Mesendoderm (in vitro differentiated cells): ENCODE measurements at regions not wholly inside any gene's neighbourhood (a gene's known extent, or its start where the extent isn't known, plus 50 kb on each side); places are given as distances from the start of the nearest gene placed in this dataset.
"Not testable (repeated sequence)": the region's sequence is repeated elsewhere in the genome, so short reads cannot be mapped to it uniquely, and the experiment has no call there.

ENCODE experiments used
- DNase-seq: peaks from one replicate; pipeline ENCODE4 v3.0.0; 2013
- H2AK5ac ChIP-seq: 2 replicates; pipeline ENCODE4 v1.6.1; 2013; ENCODE audit warnings: low read length, inconsistent platforms
- H2BK120ac ChIP-seq: 2 replicates; pipeline ENCODE4 v1.6.1; 2013; ENCODE audit warnings: low read depth, mild to moderate bottlenecking, low read length, moderate library complexity, mixed read lengths
- H2BK15ac ChIP-seq: replicated peaks from 2 replicates; pipeline ENCODE4 v1.6.1; 2013; ENCODE audit warnings: low read depth, mild to moderate bottlenecking, moderate library complexity
- H2BK5ac ChIP-seq: 2 replicates; pipeline ENCODE4 v1.6.1; 2013; ENCODE audit warnings: low read length, inconsistent platforms
- H3K18ac ChIP-seq: 2 replicates; pipeline ENCODE4 v1.6.1; 2013; ENCODE audit warnings: mild to moderate bottlenecking, low read length, mixed read lengths
- H3K23ac ChIP-seq: one replicate; pipeline ENCODE4 v1.6.1; 2013; ENCODE audit warnings: low read length
- H3K27ac ChIP-seq: 2 replicates; pipeline ENCODE4 v1.5.1; 2013; ENCODE audit warnings: low read depth, mild to moderate bottlenecking, inconsistent platforms, low read length, moderate library complexity
- H3K27me3 ChIP-seq: 2 replicates; pipeline ENCODE4 v1.6.1; 2013; ENCODE audit warnings: low read length, control low read depth, mild to moderate bottlenecking, inconsistent platforms; ENCODE audit not compliant: insufficient read depth, poor library complexity
- H3K36me3 ChIP-seq: 2 replicates; pipeline ENCODE4 v1.6.1; 2013; ENCODE audit warnings: low read length, inconsistent platforms; ENCODE audit not compliant: control insufficient read depth, insufficient read depth
- H3K4ac ChIP-seq: one replicate; pipeline ENCODE4 v1.6.1; 2013; ENCODE audit warnings: low read depth, mild to moderate bottlenecking, low read length, moderate library complexity
- H3K4me1 ChIP-seq: 2 replicates; pipeline ENCODE4 v1.6.1; 2013; ENCODE audit warnings: low read depth, low read length, inconsistent platforms; ENCODE audit not compliant: control insufficient read depth
- H3K4me2 ChIP-seq: 2 replicates; pipeline ENCODE4 v1.6.1; 2013; ENCODE audit warnings: low read length
- H3K4me3 ChIP-seq: 2 replicates; pipeline ENCODE4 v1.5.1; 2013; ENCODE audit warnings: mild to moderate bottlenecking, low read length
- H3K56ac ChIP-seq: one replicate; pipeline ENCODE4 v1.6.1; 2013; ENCODE audit warnings: low read length
- H3K79me1 ChIP-seq: 2 replicates; pipeline ENCODE4 v1.6.1; 2013; ENCODE audit warnings: low read length, inconsistent platforms
- H3K79me2 ChIP-seq: 2 replicates; pipeline ENCODE4 v1.6.1; 2013; ENCODE audit warnings: mild to moderate bottlenecking, low read length; ENCODE audit not compliant: control insufficient read depth, insufficient read depth
- H3K9ac ChIP-seq: 2 replicates; pipeline ENCODE4 v1.6.1; 2013; ENCODE audit warnings: low read length, inconsistent platforms
- H4K5ac ChIP-seq: one replicate; pipeline ENCODE4 v1.6.1; 2013; ENCODE audit warnings: low read length
- H4K8ac ChIP-seq: one replicate; pipeline ENCODE4 v1.6.1; 2013; ENCODE audit warnings: low read depth, mild to moderate bottlenecking, control low read depth, low read length, moderate library complexity
- WGBS: extraction: QIAGEN DNeasy Blood & Tissue Kit; methylation state at CpG from one replicate; pipeline ENCODE4 v1.1.7; 2013; ENCODE audit warnings: low lambda C conversion rate, missing lambda C conversion rate; ENCODE audit not compliant: insufficient coverage; ENCODE audit errors: extremely low coverage; 5-methylcytosine and 5-hydroxymethylcytosine counted together

DNA sequence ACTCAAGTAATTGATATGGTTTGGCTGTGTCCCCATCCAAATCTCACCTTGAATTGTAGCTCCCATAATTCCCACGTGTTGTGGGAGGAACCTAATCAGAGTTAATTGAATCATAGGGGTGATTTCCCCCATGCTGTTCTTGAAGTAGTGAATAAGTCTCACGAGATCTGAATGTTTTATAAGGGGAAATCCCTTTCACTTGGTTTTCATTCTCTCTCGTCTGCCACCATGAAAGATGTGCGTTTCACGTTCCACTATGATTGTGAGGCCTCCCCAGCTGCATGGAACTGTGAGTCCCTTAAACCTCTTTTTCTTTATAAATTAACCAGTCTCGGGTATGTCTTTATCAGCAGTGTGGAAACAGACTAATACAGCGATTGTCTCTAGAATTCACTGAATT, 135.4 kb downstream of the BACH1 start:
- H3K4me1 ChIP-seq, result peaks cover 5% of the 10 kb centered on the region
- no peak overlapping the region for H3K4me2 ChIP-seq
- no peaks in the 10 kb centered on the region for H3K79me1 ChIP-seq
- no peak overlapping the region for H3K4me3 ChIP-seq
- H2AK5ac ChIP-seq, result no peak overlapping the region
- no peak overlapping the region for H3K56ac ChIP-seq
- no peak overlapping the region for H3K23ac ChIP-seq
- no peaks in the 10 kb centered on the region for H3K36me3 ChIP-seq
- no peak overlapping the region for H3K9ac ChIP-seq
- no peak overlapping the region for H3K4ac ChIP-seq
- H2BK5ac ChIP-seq, result no peak overlapping the region
- WGBS, result no CpG with 5 or more reads among the region's 7 CpGs
- H3K18ac ChIP-seq, result no peak overlapping the region
- no peaks in the 10 kb centered on the region for H3K79me2 ChIP-seq
- H3K27ac ChIP-seq, result no peak overlapping the region
- H2BK15ac ChIP-seq, result no peak overlapping the region
- H3K27me3 ChIP-seq, result no peaks in the 10 kb centered on the region
- H4K5ac ChIP-seq, result no peak overlapping the region
- H4K8ac ChIP-seq, result no peak overlapping the region
- no peak overlapping the region for H2BK120ac ChIP-seq
- DNase-seq, result no peak

DNA sequence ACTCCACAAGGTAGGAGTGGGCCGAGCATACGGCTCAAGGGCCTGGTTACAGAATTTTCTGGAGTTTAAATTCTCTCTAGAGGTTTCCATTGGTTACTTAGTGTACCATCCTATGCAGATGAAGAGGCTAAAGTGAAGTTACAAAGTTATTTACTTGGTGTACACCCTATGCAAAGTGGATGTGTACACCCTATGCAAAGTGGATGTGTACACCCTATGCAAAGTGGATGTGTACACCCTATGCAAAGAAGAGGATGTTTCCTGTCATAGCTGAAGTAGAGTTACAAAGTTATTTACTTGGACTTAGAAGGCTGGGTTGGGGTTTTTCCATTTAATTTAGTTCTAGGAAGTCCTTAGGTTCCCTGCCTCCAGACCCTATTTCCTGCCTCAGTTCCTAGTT, 136.3 kb downstream of the BACH1 start:
- DNase-seq, H3K79me1 ChIP-seq, H3K27ac ChIP-seq, H3K36me3 ChIP-seq, H3K4me2 ChIP-seq, H3K18ac ChIP-seq, H3K27me3 ChIP-seq, H3K4me3 ChIP-seq, H2BK120ac ChIP-seq, H2BK15ac ChIP-seq, H2AK5ac ChIP-seq, H3K56ac ChIP-seq, H3K23ac ChIP-seq, H3K79me2 ChIP-seq, H4K5ac ChIP-seq, H3K4me1 ChIP-seq, H2BK5ac ChIP-seq, H4K8ac ChIP-seq, H3K9ac ChIP-seq, H3K4ac ChIP-seq: not testable (repeated sequence)
- WGBS, result no CpG with 5 or more reads among the region's 2 CpGs

DNA sequence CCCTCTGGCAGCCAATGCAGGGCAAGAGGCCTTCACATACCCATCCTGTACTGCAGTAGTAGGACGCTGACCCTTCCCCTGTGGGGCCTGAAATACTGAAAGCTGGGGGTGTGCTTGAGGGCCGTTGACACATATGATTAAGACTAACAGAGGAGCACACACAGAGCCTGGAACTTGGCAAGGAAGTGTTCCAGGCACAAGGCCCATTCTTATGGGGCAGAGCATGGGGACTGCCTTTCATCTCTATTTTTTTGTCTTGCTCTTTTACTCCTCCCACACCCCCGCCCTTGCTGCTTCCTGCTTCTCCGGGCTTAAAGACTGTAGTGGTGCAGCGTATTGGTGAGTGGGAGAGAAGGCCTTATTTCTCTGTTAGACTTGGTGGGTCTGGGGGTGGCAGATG, 137.4 kb downstream of the BACH1 start:
- Histone ChIP-seq H3K23ac (no peak overlapping the region), H2BK120ac (no peak overlapping the region), H3K9ac (no peak overlapping the region), H3K79me2 (no peaks in the 10 kb centered on the region), H3K79me1 (no peaks in the 10 kb centered on the region), H3K27ac (no peak overlapping the region), H3K36me3 (no peaks in the 10 kb centered on the region), H3K18ac (no peak overlapping the region), H3K4me1 (peaks cover 5% of the 10 kb centered on the region), H2BK15ac (no peak overlapping the region), H3K4me3 (no peak overlapping the region), H3K4me2 (no peak overlapping the region), H2AK5ac (no peak overlapping the region), H4K5ac (no peak overlapping the region), H2BK5ac (no peak overlapping the region), H3K56ac (no peak overlapping the region), H4K8ac (no peak overlapping the region), H3K4ac (no peak overlapping the region), H3K27me3 (no peaks in the 10 kb centered on the region)
- no CpG with 5 or more reads among the region's 5 CpGs for WGBS
- no peak for DNase-seq

DNA sequence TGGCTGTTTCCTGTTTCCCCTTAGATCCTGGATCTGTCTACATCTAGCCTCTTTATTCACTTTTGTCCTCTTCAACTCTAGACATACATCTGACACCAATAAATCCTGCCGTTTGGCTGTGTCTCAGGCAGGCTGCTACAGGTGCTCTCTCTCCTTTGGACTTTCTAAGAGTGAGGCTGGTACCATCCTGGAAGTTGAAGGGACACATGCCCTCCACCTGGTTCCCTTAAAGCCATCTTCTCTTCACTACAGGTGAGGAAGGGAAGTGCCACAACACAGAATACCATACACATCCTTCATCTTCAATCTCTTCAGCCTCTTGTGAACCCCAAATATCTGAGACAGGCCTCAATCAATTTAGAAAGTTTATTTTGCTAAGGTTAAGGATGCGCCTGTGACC, 137.9 kb downstream of the BACH1 start:
- Histone ChIP-seq H3K23ac (no peak overlapping the region), H3K56ac (no peak overlapping the region), H2BK5ac (no peak overlapping the region), H3K4ac (no peak overlapping the region), H3K27ac (no peak overlapping the region), H4K5ac (no peak overlapping the region), H2AK5ac (no peak overlapping the region), H3K79me2 (no peaks in the 10 kb centered on the region), H4K8ac (no peak overlapping the region), H3K4me2 (no peak overlapping the region), H3K79me1 (no peaks in the 10 kb centered on the region), H3K18ac (no peak overlapping the region), H3K36me3 (no peaks in the 10 kb centered on the region), H2BK15ac (no peak overlapping the region), H3K9ac (no peak overlapping the region), H3K4me3 (no peak overlapping the region), H3K27me3 (no peaks in the 10 kb centered on the region), H2BK120ac (no peak overlapping the region), H3K4me1 (peaks cover 1% of the 10 kb centered on the region)
- DNase-seq, result no peak
- WGBS, result no CpG with 5 or more reads among the region's 2 CpGs

DNA sequence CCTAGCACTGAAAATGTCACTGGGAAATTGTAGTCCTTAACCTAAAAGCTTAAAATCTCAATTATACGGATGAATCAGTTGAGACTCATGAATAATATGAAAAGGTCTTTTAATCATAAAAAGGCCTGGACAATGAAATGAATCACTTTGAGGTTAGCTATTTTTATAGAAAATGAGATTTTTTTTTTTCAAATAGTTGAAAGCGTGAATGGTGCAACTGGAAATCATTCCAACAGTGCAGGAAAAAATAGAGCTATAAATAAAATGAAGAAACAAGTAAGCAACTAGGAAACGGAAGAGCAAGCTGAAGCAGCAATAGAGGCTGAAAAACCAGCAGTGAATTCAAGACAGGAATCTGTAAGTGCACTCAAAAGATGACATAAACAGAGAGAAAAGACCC, 142.9 kb downstream of the BACH1 start:
- no peaks in the 10 kb centered on the region for H3K4me1 ChIP-seq
- no peak overlapping the region for H3K4ac ChIP-seq
- no peak overlapping the region for H3K56ac ChIP-seq
- no peak overlapping the region for H4K8ac ChIP-seq
- H3K18ac ChIP-seq, result no peak overlapping the region
- no peak overlapping the region for H3K4me3 ChIP-seq
- H3K9ac ChIP-seq, result no peak overlapping the region
- no peak overlapping the region for H3K27ac ChIP-seq
- H2BK15ac ChIP-seq, result no peak overlapping the region
- WGBS, result no CpG with 5 or more reads among the region's 3 CpGs
- no peak overlapping the region for H2BK120ac ChIP-seq
- no peaks in the 10 kb centered on the region for H3K36me3 ChIP-seq
- H3K4me2 ChIP-seq, result no peak overlapping the region
- no peaks in the 10 kb centered on the region for H3K27me3 ChIP-seq
- H2AK5ac ChIP-seq, result no peak overlapping the region
- no peaks in the 10 kb centered on the region for H3K79me2 ChIP-seq
- DNase-seq, result no peak
- H2BK5ac ChIP-seq, result no peak overlapping the region
- H3K23ac ChIP-seq, result no peak overlapping the region
- H4K5ac ChIP-seq, result no peak overlapping the region
- H3K79me1 ChIP-seq, result no peaks in the 10 kb centered on the region

DNA sequence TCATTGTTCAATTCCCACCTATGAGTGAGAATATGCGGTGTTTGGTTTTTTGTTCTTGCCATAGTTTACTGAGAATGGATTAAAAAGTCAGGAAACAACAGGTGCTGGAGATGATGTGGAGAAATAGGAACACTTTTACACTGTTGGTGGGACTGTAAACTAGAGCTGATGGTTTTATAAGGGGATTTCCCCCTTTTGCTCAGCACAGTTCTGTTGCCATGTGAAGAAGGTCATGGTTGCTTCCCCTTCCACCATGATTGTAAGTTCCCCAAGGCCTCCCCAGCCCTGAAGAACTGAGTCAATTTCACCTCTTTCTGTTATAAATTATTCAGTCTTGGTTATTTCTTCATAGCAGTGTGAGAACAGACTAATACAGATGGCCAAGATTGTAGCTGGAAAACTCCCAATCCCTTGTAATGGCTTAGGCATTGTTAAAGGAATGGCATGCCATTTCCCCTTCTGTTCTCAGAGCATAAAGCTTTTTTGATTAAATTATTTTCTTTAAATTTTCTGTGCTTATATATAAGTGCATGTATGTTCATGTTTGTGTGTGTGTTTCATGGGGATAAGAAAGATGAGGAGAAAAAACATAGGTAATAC, 144.8 kb downstream of the BACH1 start:
- Histone ChIP-seq H3K4ac (no peak overlapping the region), H2BK5ac (no peak overlapping the region), H3K9ac (no peak overlapping the region), H3K4me2 (no peak overlapping the region), H2BK120ac (no peak overlapping the region), H4K5ac (no peak overlapping the region), H3K4me3 (no peak overlapping the region), H2BK15ac (no peak overlapping the region), H2AK5ac (no peak overlapping the region), H3K27me3 (no peaks in the 10 kb centered on the region), H3K23ac (no peak overlapping the region), H3K4me1 (no peaks in the 10 kb centered on the region), H3K36me3 (no peaks in the 10 kb centered on the region), H3K18ac (no peak overlapping the region), H4K8ac (no peak overlapping the region), H3K56ac (no peak overlapping the region), H3K27ac (no peak overlapping the region), H3K79me2 (no peaks in the 10 kb centered on the region), H3K79me1 (no peaks in the 10 kb centered on the region)
- WGBS, result no CpG with 5 or more reads among the region's 1 CpG
- DNase-seq, result no peak
